ENCODE measurements at regions not wholly inside any gene's neighbourhood (a gene's known extent, or its start where the extent isn't known, plus 50 kb on each side); places are given as distances from the start of the nearest gene placed in this dataset.

GRCh38 chr12:24752763-24753462, 196.0 kb downstream of the BCAT1 start:
- ATAC-seq (ENCODE audit: insufficient read depth, low FRiP score) = no peak

GRCh38 chr12:24751181-24751580, 197.7 kb downstream of the BCAT1 start:
- H3K27ac ChIP-seq (ENCODE audit: low read depth in 1 of 2, low read length in 1 of 2) = no peak overlapping the region
- H3K9me3 ChIP-seq (ENCODE audit: control insufficient read depth in 4 of 4, insufficient read depth in 3 of 4, low read length in 3 of 4) = no peaks in the 10 kb centered on the region
- 73 to 86% methylated on average over 3 of the region's 3 CpGs for WGBS, 2 donors
- no peaks in the 10 kb centered on the region for H3K36me3 ChIP-seq (ENCODE audit: control insufficient read depth in 4 of 4, insufficient read depth in 4 of 4, low read length in 4 of 4)
- ATAC-seq (ENCODE audit: insufficient read depth, low FRiP score) = no peak
- no peak for DNase-seq
- no peaks in the 10 kb centered on the region for H3K27me3 ChIP-seq (ENCODE audit: control insufficient read depth in 3 of 3, insufficient read depth in 3 of 3, low read length in 2 of 3)
- peaks cover 0 to 37% (median 8%) of the 10 kb centered on the region in 5 donors for H3K4me1 ChIP-seq (ENCODE audit: control insufficient read depth in 5 of 5, insufficient read depth in 5 of 5, low read length in 5 of 5)
- H3K4me3 ChIP-seq = no peak overlapping the region
- H3K9ac ChIP-seq (ENCODE audit: insufficient read depth in 1 of 2, low read length in 2 of 2) = no peak overlapping the region
- TF ChIP-seq CTCF (IDR thresholded peaks at IDR 0.05; ENCODE audit: control extremely low read depth, extremely low read depth) = no peak

More at GRCh38 chr12:24752763-24753462, 196.0 kb downstream of the BCAT1 start:
- Histone ChIP-seq H3K9me3 (ENCODE audit: control insufficient read depth in 4 of 4, insufficient read depth in 3 of 4, low read length in 3 of 4) (no peaks in the 10 kb centered on the region), H3K36me3 (ENCODE audit: control insufficient read depth in 4 of 4, insufficient read depth in 4 of 4, low read length in 4 of 4) (no peaks in the 10 kb centered on the region), H3K27me3 (ENCODE audit: control insufficient read depth in 3 of 3, insufficient read depth in 3 of 3, low read length in 2 of 3) (no peaks in the 10 kb centered on the region), H3K4me3 (no peak overlapping the region), H3K9ac (ENCODE audit: insufficient read depth in 1 of 2, low read length in 2 of 2) (no peak overlapping the region), H3K4me1 (ENCODE audit: control insufficient read depth in 5 of 5, insufficient read depth in 5 of 5, low read length in 5 of 5) (peaks cover 0 to 29% (median 0%) of the 10 kb centered on the region in 5 donors), H3K27ac (ENCODE audit: low read depth in 1 of 2, low read length in 1 of 2) (no peak overlapping the region)
- DNase-seq = no peak
- 67 to 77% methylated on average over 4 of the region's 4 CpGs for WGBS, 2 donors
- TF ChIP-seq CTCF (IDR thresholded peaks at IDR 0.05; ENCODE audit: control extremely low read depth, extremely low read depth) = no peak

- no peak for DNase-seq
- TF ChIP-seq CTCF (IDR thresholded peaks at IDR 0.05; ENCODE audit: control extremely low read depth, extremely low read depth) = no peak
- no peak for ATAC-seq (ENCODE audit: insufficient read depth, low FRiP score)
Observed at GRCh38 chr12:24750263-24750662, 198.6 kb downstream of the BCAT1 start.

More at GRCh38 chr12:24750263-24750662, 198.6 kb downstream of the BCAT1 start:
- Histone ChIP-seq H3K9ac (ENCODE audit: insufficient read depth in 1 of 2, low read length in 2 of 2) (no peak overlapping the region), H3K4me3 (no peak overlapping the region), H3K27ac (ENCODE audit: low read depth in 1 of 2, low read length in 1 of 2) (no peak overlapping the region), H3K36me3 (ENCODE audit: control insufficient read depth in 4 of 4, insufficient read depth in 4 of 4, low read length in 4 of 4) (no peaks in the 10 kb centered on the region), H3K27me3 (ENCODE audit: control insufficient read depth in 3 of 3, insufficient read depth in 3 of 3, low read length in 2 of 3) (no peaks in the 10 kb centered on the region), H3K9me3 (ENCODE audit: control insufficient read depth in 4 of 4, insufficient read depth in 3 of 4, low read length in 3 of 4) (no peaks in the 10 kb centered on the region), H3K4me1 (ENCODE audit: control insufficient read depth in 5 of 5, insufficient read depth in 5 of 5, low read length in 5 of 5) (peaks cover 0 to 37% (median 0%) of the 10 kb centered on the region in 5 donors)
- WGBS, 2 donors = 64 to 82% methylated on average over 3 of the region's 3 CpGs
